WTC11 (cell line): ENCODE measurements at regions not wholly inside any gene's neighbourhood (a gene's known extent, or its start where the extent isn't known, plus 50 kb on each side); places are given as distances from the start of the nearest gene placed in this dataset.

ENCODE experiments used
- ATAC-seq: fragments of 200-7000 bp; cut with Tn5 transposase; 2 replicates; pipeline ENCODE4 v1.10.0; 2021; ENCODE audit warnings: mild to moderate bottlenecking, moderate library complexity
- CTCF ChIA-PET: fragments of 300-600 bp; sonication (Branson Sonifier 250); formaldehyde crosslinking; loops from one replicate; lab custom pipeline; 2021; ENCODE audit warnings: antibody characterized with exemption; lab: Charles Lee
- POLR2A ChIA-PET: fragments of 350-600 bp; sonication (Branson Sonifier 250); formaldehyde crosslinking; loops from one replicate; lab custom pipeline; 2021; ENCODE audit warnings: antibody characterized with exemption; lab: Charles Lee
- DNase-seq: peaks from one replicate; pipeline ENCODE4 v3.0.0; 2021; ENCODE audit warnings: low spot score
- H3K27ac Mint-ChIP-seq: 2 replicates; pipeline ENCODE4 v1.8.0; 2021; ENCODE audit warnings: mixed read lengths
- H3K27me3 Mint-ChIP-seq: 2 replicates; pipeline ENCODE4 v1.8.0; 2021; ENCODE audit warnings: low read depth, mild to moderate bottlenecking, moderate library complexity, mixed read lengths
- H3K36me3 Mint-ChIP-seq: 2 replicates; pipeline ENCODE4 v1.8.0; 2021; ENCODE audit warnings: mixed read lengths
- H3K4me1 Mint-ChIP-seq: 2 replicates; pipeline ENCODE4 v1.8.0; 2022; ENCODE audit warnings: mixed read lengths
- H3K4me3 Mint-ChIP-seq: 2 replicates; pipeline ENCODE4 v1.8.0; 2021; ENCODE audit warnings: mild to moderate bottlenecking, moderate library complexity, mixed read lengths
- H3K9me3 Mint-ChIP-seq: 2 replicates; pipeline ENCODE4 v1.8.0; 2021; ENCODE audit warnings: mixed read lengths
- EMX1 ChIP-seq: fragments of 250-450 bp; sonication (Bioruptor Pico); IDR thresholded peaks from 2 replicates; pipeline ENCODE4 v1.8.0; 2021; ENCODE audit warnings: mild to moderate bottlenecking
- GABPB1 ChIP-seq: sonication (generic); formaldehyde crosslinking; IDR thresholded peaks from 2 replicates; pipeline ENCODE4 v1.8.1; 2023; ENCODE audit warnings: mild to moderate bottlenecking, missing genetic modification reagents
- MXD4 ChIP-seq: fragments of 250-450 bp; sonication (Bioruptor Pico); IDR thresholded peaks from 2 replicates; pipeline ENCODE4 v1.8.0; 2021; ENCODE audit warnings: mild to moderate bottlenecking, moderate library complexity, borderline replicate concordance
- NFYB ChIP-seq: sonication (generic); formaldehyde crosslinking; conservative IDR thresholded peaks from 2 replicates; pipeline ENCODE4 v1.8.0; 2022; ENCODE audit warnings: low read depth, missing genetic modification reagents
- NR2C2 ChIP-seq: sonication (generic); formaldehyde crosslinking; IDR thresholded peaks from 2 replicates; pipeline ENCODE4 v1.8.0; 2022; ENCODE audit warnings: mild to moderate bottlenecking, missing genetic modification reagents
- SOX15 ChIP-seq: fragments of 250-450 bp; sonication (Bioruptor Pico); IDR thresholded peaks from 2 replicates; pipeline ENCODE4 v1.9.0; 2021; ENCODE audit warnings: mild to moderate bottlenecking
- TEAD4 ChIP-seq: sonication (generic); formaldehyde crosslinking; IDR thresholded peaks from 2 replicates; pipeline ENCODE4 v1.8.0; 2022; ENCODE audit warnings: mild to moderate bottlenecking, missing genetic modification reagents
- ZNF423 ChIP-seq: fragments of 250-450 bp; sonication (Bioruptor Pico); IDR thresholded peaks from 2 replicates; pipeline ENCODE4 v2.1.2; 2022; ENCODE audit warnings: mild to moderate bottlenecking, moderate library complexity
- TF ChIP-seq, protein P1 (sequence below): sonication (generic); formaldehyde crosslinking; IDR thresholded peaks from 2 replicates; pipeline ENCODE4 v1.8.1; 2023; ENCODE audit warnings: mild to moderate bottlenecking, missing genetic modification reagents, moderate library complexity
- TF ChIP-seq, protein P2 (sequence below): sonication (generic); formaldehyde crosslinking; IDR thresholded peaks from 2 replicates; pipeline ENCODE4 v1.8.0; 2023; ENCODE audit warnings: missing genetic modification reagents
- TF ChIP-seq, protein P3 (sequence below): sonication (generic); formaldehyde crosslinking; IDR thresholded peaks from 2 replicates; pipeline ENCODE4 v1.8.1; 2023; ENCODE audit warnings: mild to moderate bottlenecking, missing genetic modification reagents, borderline replicate concordance
- TF ChIP-seq, protein P4 (sequence below): fragments of 250-450 bp; sonication (Bioruptor Pico); IDR thresholded peaks from 2 replicates; pipeline ENCODE4 v1.9.0; 2021; ENCODE audit warnings: mild to moderate bottlenecking, borderline replicate concordance
- TF ChIP-seq, protein P5 (sequence below): fragments of 250-450 bp; sonication (Bioruptor Pico); IDR thresholded peaks from 2 replicates; pipeline ENCODE4 v1.8.0; 2021; ENCODE audit warnings: mild to moderate bottlenecking

DNA sequence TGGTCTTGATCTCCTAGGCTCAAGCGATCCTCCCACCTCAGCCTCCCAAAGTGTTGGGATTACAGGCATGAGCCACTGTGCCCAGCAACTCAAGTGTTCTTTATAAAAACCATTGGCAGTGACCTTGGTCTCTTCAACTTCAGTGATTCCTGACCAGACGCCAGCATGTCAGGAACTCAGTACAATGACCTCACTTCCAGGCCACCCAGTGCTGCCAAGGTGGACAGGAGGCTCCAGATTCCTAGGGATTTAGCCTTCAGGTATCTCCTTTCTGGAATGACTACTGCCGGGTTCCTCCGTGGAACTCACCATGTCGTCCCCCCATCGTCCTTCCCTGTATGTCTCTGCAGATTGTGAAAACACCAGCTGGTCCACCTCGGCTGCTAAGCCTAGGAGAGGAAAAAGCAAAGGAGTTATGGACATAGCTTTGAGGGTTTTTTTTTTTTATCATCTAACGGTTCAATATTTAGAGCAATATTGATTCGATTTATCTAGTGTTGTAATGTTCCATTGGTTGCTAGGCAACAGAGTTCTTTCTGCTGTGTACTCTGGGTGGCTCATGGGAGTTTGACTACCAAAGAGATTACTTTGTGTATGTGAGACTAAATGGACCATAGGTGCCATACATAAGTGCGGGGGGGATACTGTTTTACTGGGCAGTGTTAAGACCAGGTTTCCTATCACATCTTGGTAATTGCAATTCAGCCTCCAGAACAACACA lies 425.8 kb upstream of the AUTS2 start:
- Mint-ChIP-seq H3K27me3 (peaks cover 39% of the 10 kb centered on the region), H3K4me3 (no peak overlapping the region), H3K36me3 (peaks cover 7% of the 10 kb centered on the region), H3K9me3 (peaks cover 21% of the 10 kb centered on the region), H3K27ac (no peak overlapping the region), H3K4me1 (peaks cover 20% of the 10 kb centered on the region)
- CTCF ChIA-PET = interaction anchor here (0.6 kb wide), 1 partner anchor 1839 kb away, joined by 4 read pairs; no protein-coding TSS in a partner anchor
- ATAC-seq (no peak), DNase-seq (no peak)
- POLR2A ChIA-PET = no interaction called here
- TF ChIP-seq NFYB (CRISPR knock-in tag) (no peak), TEAD4 (CRISPR knock-in tag) (no peak)
- TF ChIP-seq, all 79 proteins: peak for 0

DNA sequence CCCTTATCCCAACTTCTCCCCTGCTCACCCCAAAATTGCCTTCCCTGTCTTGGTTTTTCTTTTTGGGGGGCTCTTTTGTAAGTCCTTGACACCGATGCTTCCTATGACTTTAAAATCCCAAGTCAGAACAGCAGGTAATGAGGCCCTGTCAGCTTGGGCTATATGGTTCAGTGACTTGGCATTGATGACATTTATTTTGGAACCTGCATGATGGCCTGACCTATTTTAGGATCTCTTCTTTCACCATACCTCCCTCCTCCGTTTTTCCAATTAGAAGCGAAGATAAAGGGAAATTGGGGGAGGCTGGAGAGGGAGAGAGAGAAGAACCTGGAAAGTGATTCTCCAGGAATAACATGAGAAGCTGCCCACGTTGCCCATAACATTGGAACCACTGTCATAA lies 424.9 kb upstream of the AUTS2 start:
- CTCF ChIA-PET = no interaction called here
- peaks cover 20% of the 10 kb centered on the region for H3K9me3 Mint-ChIP-seq
- H3K4me1 Mint-ChIP-seq = peaks cover 20% of the 10 kb centered on the region
- H3K36me3 Mint-ChIP-seq = peaks cover 7% of the 10 kb centered on the region
- ATAC-seq (no peak), DNase-seq (no peak)
- no peak overlapping the region for H3K27ac Mint-ChIP-seq
- POLR2A ChIA-PET = no interaction called here
- H3K4me3 Mint-ChIP-seq = no peak overlapping the region
- TF ChIP-seq EMX1 (no peak), ZNF423 (no peak), TEAD4 (CRISPR knock-in tag) (no peak), GABPB1 (CRISPR knock-in tag) (no peak), SOX15 (CRISPR knock-in tag) (no peak), NR2C2 (CRISPR knock-in tag) (no peak)
- TF ChIP-seq, protein P1, sequence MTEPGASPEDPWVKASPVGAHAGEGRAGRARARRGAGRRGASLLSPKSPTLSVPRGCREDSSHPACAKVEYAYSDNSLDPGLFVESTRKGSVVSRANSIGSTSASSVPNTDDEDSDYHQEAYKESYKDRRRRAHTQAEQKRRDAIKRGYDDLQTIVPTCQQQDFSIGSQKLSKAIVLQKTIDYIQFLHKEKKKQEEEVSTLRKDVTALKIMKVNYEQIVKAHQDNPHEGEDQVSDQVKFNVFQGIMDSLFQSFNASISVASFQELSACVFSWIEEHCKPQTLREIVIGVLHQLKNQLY (CRISPR knock-in tag) = no peak
- TF ChIP-seq, protein P2, sequence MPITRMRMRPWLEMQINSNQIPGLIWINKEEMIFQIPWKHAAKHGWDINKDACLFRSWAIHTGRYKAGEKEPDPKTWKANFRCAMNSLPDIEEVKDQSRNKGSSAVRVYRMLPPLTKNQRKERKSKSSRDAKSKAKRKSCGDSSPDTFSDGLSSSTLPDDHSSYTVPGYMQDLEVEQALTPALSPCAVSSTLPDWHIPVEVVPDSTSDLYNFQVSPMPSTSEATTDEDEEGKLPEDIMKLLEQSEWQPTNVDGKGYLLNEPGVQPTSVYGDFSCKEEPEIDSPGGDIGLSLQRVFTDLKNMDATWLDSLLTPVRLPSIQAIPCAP (CRISPR knock-in tag) = no peak
- TF ChIP-seq, protein P3, sequence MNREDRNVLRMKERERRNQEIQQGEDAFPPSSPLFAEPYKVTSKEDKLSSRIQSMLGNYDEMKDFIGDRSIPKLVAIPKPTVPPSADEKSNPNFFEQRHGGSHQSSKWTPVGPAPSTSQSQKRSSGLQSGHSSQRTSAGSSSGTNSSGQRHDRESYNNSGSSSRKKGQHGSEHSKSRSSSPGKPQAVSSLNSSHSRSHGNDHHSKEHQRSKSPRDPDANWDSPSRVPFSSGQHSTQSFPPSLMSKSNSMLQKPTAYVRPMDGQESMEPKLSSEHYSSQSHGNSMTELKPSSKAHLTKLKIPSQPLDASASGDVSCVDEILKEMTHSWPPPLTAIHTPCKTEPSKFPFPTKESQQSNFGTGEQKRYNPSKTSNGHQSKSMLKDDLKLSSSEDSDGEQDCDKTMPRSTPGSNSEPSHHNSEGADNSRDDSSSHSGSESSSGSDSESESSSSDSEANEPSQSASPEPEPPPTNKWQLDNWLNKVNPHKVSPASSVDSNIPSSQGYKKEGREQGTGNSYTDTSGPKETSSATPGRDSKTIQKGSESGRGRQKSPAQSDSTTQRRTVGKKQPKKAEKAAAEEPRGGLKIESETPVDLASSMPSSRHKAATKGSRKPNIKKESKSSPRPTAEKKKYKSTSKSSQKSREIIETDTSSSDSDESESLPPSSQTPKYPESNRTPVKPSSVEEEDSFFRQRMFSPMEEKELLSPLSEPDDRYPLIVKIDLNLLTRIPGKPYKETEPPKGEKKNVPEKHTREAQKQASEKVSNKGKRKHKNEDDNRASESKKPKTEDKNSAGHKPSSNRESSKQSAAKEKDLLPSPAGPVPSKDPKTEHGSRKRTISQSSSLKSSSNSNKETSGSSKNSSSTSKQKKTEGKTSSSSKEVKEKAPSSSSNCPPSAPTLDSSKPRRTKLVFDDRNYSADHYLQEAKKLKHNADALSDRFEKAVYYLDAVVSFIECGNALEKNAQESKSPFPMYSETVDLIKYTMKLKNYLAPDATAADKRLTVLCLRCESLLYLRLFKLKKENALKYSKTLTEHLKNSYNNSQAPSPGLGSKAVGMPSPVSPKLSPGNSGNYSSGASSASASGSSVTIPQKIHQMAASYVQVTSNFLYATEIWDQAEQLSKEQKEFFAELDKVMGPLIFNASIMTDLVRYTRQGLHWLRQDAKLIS (CRISPR knock-in tag) = no peak
- H3K27me3 Mint-ChIP-seq = peaks cover 34% of the 10 kb centered on the region

DNA sequence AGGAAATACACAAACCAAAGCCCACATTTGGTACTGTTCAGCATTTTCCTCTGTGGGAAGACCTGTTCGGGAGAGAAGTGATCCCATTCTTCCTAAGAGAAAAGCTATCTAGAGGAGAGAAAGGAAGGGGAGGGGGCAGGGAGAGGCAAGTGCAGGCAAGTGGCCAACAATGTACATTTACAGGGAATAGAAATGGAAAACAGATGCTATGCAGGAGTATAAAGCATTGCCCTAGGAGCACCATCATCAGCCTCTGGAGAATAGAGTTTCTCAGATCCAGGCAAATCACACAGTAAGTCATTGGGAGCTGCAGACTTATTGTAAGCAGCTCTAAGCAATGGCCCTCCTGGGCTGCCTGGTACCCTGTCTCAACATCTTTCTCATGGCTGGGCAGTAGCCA lies 424.4 kb upstream of the AUTS2 start:
- Mint-ChIP-seq H3K27me3 (peaks cover 34% of the 10 kb centered on the region), H3K4me3 (no peak overlapping the region), H3K36me3 (peaks cover 7% of the 10 kb centered on the region), H3K9me3 (peaks cover 22% of the 10 kb centered on the region), H3K4me1 (peaks cover 20% of the 10 kb centered on the region), H3K27ac (no peak overlapping the region)
- CTCF ChIA-PET = no interaction called here
- TF ChIP-seq MXD4 (CRISPR knock-in tag) (no peak), ZNF423 (no peak)
- TF ChIP-seq, protein P4, sequence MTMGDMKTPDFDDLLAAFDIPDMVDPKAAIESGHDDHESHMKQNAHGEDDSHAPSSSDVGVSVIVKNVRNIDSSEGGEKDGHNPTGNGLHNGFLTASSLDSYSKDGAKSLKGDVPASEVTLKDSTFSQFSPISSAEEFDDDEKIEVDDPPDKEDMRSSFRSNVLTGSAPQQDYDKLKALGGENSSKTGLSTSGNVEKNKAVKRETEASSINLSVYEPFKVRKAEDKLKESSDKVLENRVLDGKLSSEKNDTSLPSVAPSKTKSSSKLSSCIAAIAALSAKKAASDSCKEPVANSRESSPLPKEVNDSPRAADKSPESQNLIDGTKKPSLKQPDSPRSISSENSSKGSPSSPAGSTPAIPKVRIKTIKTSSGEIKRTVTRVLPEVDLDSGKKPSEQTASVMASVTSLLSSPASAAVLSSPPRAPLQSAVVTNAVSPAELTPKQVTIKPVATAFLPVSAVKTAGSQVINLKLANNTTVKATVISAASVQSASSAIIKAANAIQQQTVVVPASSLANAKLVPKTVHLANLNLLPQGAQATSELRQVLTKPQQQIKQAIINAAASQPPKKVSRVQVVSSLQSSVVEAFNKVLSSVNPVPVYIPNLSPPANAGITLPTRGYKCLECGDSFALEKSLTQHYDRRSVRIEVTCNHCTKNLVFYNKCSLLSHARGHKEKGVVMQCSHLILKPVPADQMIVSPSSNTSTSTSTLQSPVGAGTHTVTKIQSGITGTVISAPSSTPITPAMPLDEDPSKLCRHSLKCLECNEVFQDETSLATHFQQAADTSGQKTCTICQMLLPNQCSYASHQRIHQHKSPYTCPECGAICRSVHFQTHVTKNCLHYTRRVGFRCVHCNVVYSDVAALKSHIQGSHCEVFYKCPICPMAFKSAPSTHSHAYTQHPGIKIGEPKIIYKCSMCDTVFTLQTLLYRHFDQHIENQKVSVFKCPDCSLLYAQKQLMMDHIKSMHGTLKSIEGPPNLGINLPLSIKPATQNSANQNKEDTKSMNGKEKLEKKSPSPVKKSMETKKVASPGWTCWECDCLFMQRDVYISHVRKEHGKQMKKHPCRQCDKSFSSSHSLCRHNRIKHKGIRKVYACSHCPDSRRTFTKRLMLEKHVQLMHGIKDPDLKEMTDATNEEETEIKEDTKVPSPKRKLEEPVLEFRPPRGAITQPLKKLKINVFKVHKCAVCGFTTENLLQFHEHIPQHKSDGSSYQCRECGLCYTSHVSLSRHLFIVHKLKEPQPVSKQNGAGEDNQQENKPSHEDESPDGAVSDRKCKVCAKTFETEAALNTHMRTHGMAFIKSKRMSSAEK (CRISPR knock-in tag) = no peak
- TF ChIP-seq, protein P5, sequence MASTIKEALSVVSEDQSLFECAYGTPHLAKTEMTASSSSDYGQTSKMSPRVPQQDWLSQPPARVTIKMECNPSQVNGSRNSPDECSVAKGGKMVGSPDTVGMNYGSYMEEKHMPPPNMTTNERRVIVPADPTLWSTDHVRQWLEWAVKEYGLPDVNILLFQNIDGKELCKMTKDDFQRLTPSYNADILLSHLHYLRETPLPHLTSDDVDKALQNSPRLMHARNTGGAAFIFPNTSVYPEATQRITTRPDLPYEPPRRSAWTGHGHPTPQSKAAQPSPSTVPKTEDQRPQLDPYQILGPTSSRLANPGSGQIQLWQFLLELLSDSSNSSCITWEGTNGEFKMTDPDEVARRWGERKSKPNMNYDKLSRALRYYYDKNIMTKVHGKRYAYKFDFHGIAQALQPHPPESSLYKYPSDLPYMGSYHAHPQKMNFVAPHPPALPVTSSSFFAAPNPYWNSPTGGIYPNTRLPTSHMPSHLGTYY (CRISPR knock-in tag) = no peak
- no peak for DNase-seq
- no peak for ATAC-seq
- POLR2A ChIA-PET = interaction anchor here (0.5 kb wide), 1 partner anchor 264 kb away, joined by 4 read pairs; no protein-coding TSS in a partner anchor
